KMS-11 (cell line): ENCODE measurements at regions not wholly inside any gene's neighbourhood (a gene's known extent, or its start where the extent isn't known, plus 50 kb on each side); places are given as distances from the start of the nearest gene placed in this dataset.

Experiments
- H2AFZ ChIP-seq: fragments of 200-600 bp; sonication (generic); 2 replicates; pipeline ENCODE4 v1.6.1; 2016; ENCODE audit warnings: antibody characterized with exemption, mixed run types, low read depth
- H3K27ac ChIP-seq: fragments of 200-600 bp; sonication (generic); 2 replicates; pipeline ENCODE4 v1.6.1; 2016; ENCODE audit warnings: mild to moderate bottlenecking, mixed run types
- H3K27me3 ChIP-seq: fragments of 200-600 bp; sonication (generic); 2 replicates; pipeline ENCODE4 v1.6.1; 2017; ENCODE audit warnings: mild to moderate bottlenecking, low read depth, mixed run types, moderate library complexity; ENCODE audit not compliant: insufficient read depth
- H3K36me3 ChIP-seq: fragments of 200-600 bp; sonication (generic); 2 replicates; pipeline ENCODE4 v1.6.1; 2017; ENCODE audit warnings: mild to moderate bottlenecking, mixed run types; ENCODE audit not compliant: insufficient read depth
- H3K4me1 ChIP-seq: fragments of 200-600 bp; sonication (generic); 2 replicates; pipeline ENCODE4 v1.6.1; 2016; ENCODE audit warnings: mild to moderate bottlenecking, low read depth, mixed run types; ENCODE audit not compliant: poor library complexity, severe bottlenecking
- H3K4me2 ChIP-seq: fragments of 200-600 bp; sonication (generic); 2 replicates; pipeline ENCODE4 v1.7.0; 2016; ENCODE audit warnings: mild to moderate bottlenecking, mixed run types
- H3K4me3 ChIP-seq: fragments of 200-600 bp; sonication (generic); IDR thresholded peaks from 2 replicates; pipeline ENCODE4 v1.6.1; 2017; ENCODE audit warnings: low read depth, low read length, mixed read lengths; ENCODE audit not compliant: insufficient read depth
- H3K79me2 ChIP-seq: fragments of 200-600 bp; sonication (generic); 2 replicates; pipeline ENCODE4 v1.6.1; 2016; ENCODE audit warnings: low read depth, mixed run types; ENCODE audit not compliant: insufficient read depth
- H3K9ac ChIP-seq: fragments of 200-600 bp; sonication (generic); 2 replicates; pipeline ENCODE4 v1.6.1; 2016; ENCODE audit warnings: mild to moderate bottlenecking, mixed run types
- H4K20me1 ChIP-seq: fragments of 200-600 bp; sonication (generic); 2 replicates; pipeline ENCODE4 v1.6.1; 2016; ENCODE audit warnings: mild to moderate bottlenecking, mixed run types; ENCODE audit not compliant: insufficient read depth
- CTCF ChIP-seq: fragments of 200-600 bp; sonication (generic); conservative IDR thresholded peaks from 2 replicates; pipeline ENCODE4 v1.6.1; 2017; ENCODE audit warnings: low read depth, mild to moderate bottlenecking, antibody characterized with exemption, low read length, moderate library complexity, mixed read lengths

- Histone ChIP-seq H3K36me3 (no peaks in the 10 kb centered on the region), H3K79me2 (no peaks in the 10 kb centered on the region), H3K9ac (no peak overlapping the region), H3K4me2 (no peak overlapping the region), H2AFZ (no peak overlapping the region), H3K27me3 (no peaks in the 10 kb centered on the region), H3K4me1 (no peaks in the 10 kb centered on the region), H3K4me3 (no peak overlapping the region), H4K20me1 (no peaks in the 10 kb centered on the region), H3K27ac (no peak overlapping the region)
- no peak for TF ChIP-seq CTCF
These were observed 138.2 kb upstream of the RORB start for GRCh38 chr9:74358959-74359358.

GRCh38 chr9:74361508-74361907 is 135.6 kb upstream of the RORB start:
- H3K36me3 ChIP-seq: no peaks in the 10 kb centered on the region
- H3K4me1 ChIP-seq: no peaks in the 10 kb centered on the region
- H2AFZ ChIP-seq: no peak overlapping the region
- no peak for TF ChIP-seq CTCF
- H3K9ac ChIP-seq: no peak overlapping the region
- no peaks in the 10 kb centered on the region for H4K20me1 ChIP-seq
- H3K79me2 ChIP-seq: no peaks in the 10 kb centered on the region
- H3K27ac ChIP-seq: no peak overlapping the region
- H3K27me3 ChIP-seq: no peaks in the 10 kb centered on the region
- H3K4me3 ChIP-seq: no peak overlapping the region
- no peak overlapping the region for H3K4me2 ChIP-seq

GRCh38 chr9:74362423-74362822 is 134.7 kb upstream of the RORB start:
- no peaks in the 10 kb centered on the region for H3K27me3 ChIP-seq
- no peaks in the 10 kb centered on the region for H3K79me2 ChIP-seq
- H4K20me1 ChIP-seq: no peaks in the 10 kb centered on the region
- H3K4me3 ChIP-seq: no peak overlapping the region
- no peak overlapping the region for H3K9ac ChIP-seq
- no peaks in the 10 kb centered on the region for H3K36me3 ChIP-seq
- no peak overlapping the region for H3K4me2 ChIP-seq
- no peak for TF ChIP-seq CTCF
- no peak overlapping the region for H2AFZ ChIP-seq
- H3K27ac ChIP-seq: no peak overlapping the region
- no peaks in the 10 kb centered on the region for H3K4me1 ChIP-seq

- Histone ChIP-seq H3K79me2 (no peaks in the 10 kb centered on the region), H3K9ac (no peak overlapping the region), H3K27me3 (no peaks in the 10 kb centered on the region), H3K27ac (no peak overlapping the region), H3K4me1 (no peaks in the 10 kb centered on the region), H3K36me3 (no peaks in the 10 kb centered on the region), H2AFZ (no peak overlapping the region), H4K20me1 (no peaks in the 10 kb centered on the region), H3K4me3 (no peak overlapping the region), H3K4me2 (no peak overlapping the region)
- no peak for TF ChIP-seq CTCF
These were observed 131.0 kb upstream of the RORB start for GRCh38 chr9:74366111-74366510.

GRCh38 chr9:74369844-74370243 is 127.3 kb upstream of the RORB start:
- TF ChIP-seq CTCF: no peak
- H3K4me2 ChIP-seq: no peak overlapping the region
- no peak overlapping the region for H2AFZ ChIP-seq
- H3K27me3 ChIP-seq: no peaks in the 10 kb centered on the region
- H3K79me2 ChIP-seq: no peaks in the 10 kb centered on the region
- H3K4me1 ChIP-seq: no peaks in the 10 kb centered on the region
- H3K27ac ChIP-seq: no peak overlapping the region
- H3K4me3 ChIP-seq: no peak overlapping the region
- no peaks in the 10 kb centered on the region for H3K36me3 ChIP-seq
- no peaks in the 10 kb centered on the region for H4K20me1 ChIP-seq
- no peak overlapping the region for H3K9ac ChIP-seq
